A673 (cell line): ENCODE measurements at regions not wholly inside any gene's neighbourhood (a gene's known extent, or its start where the extent isn't known, plus 50 kb on each side); places are given as distances from the start of the nearest gene placed in this dataset.

Source experiments
- BruUV-seq: library from RNA; stranded (reverse); fragments of 400-500 nt; replicated peaks from 2 replicates; lab custom pipeline; 2021; lab: Mats Ljungman, UMichigan
- CTCF ChIA-PET: fragments of 300-600 bp; sonication (Branson Sonifier 250); formaldehyde crosslinking; loops from one replicate; lab custom pipeline; 2022; ENCODE audit warnings: antibody characterized with exemption; lab: Charles Lee
- POLR2A ChIA-PET: fragments of 300-600 bp; sonication (Branson Sonifier 250); formaldehyde crosslinking; loops from one replicate; lab custom pipeline; 2022; ENCODE audit warnings: antibody characterized with exemption; ENCODE audit not compliant: low non-redundant PET; lab: Charles Lee
- DNase-seq: peaks from one replicate; pipeline ENCODE4 v3.0.0-alpha.2; 2015; ENCODE audit warnings: low spot score
- H3K27ac ChIP-seq: fragments of 200-600 bp; sonication (generic); 2 replicates; pipeline ENCODE4 v1.5.1; 2016; ENCODE audit warnings: mixed run types, low read depth, mild to moderate bottlenecking, mixed read lengths, antibody characterized with exemption, low read length; ENCODE audit not compliant: poor library complexity, severe bottlenecking
- H3K27me3 ChIP-seq: fragments of 200-600 bp; sonication (generic); replicated peaks from 2 replicates; pipeline ENCODE4 v1.6.1; 2017; ENCODE audit warnings: mixed run types, low read depth, mild to moderate bottlenecking, mixed read lengths, antibody characterized with exemption, low read length; ENCODE audit not compliant: insufficient read depth, poor library complexity
- H3K36me3 ChIP-seq: fragments of 200-600 bp; sonication (generic); 2 replicates; pipeline ENCODE4 v1.6.1; 2016; ENCODE audit warnings: mixed run types, mild to moderate bottlenecking, mixed read lengths, antibody characterized with exemption, low read length; ENCODE audit not compliant: insufficient read depth, poor library complexity, severe bottlenecking
- H3K4me1 ChIP-seq: fragments of 200-600 bp; sonication (generic); 2 replicates; pipeline ENCODE4 v1.6.1; 2017; ENCODE audit warnings: mixed run types, mild to moderate bottlenecking, mixed read lengths, antibody characterized with exemption, low read length; ENCODE audit not compliant: insufficient read depth, poor library complexity, severe bottlenecking
- H3K4me3 ChIP-seq: fragments of 200-600 bp; sonication (generic); 2 replicates; pipeline ENCODE4 v1.5.1; 2016; ENCODE audit warnings: low read depth, mixed run types, mild to moderate bottlenecking, mixed read lengths, low read length; ENCODE audit not compliant: poor library complexity, severe bottlenecking
- H3K9me3 ChIP-seq: fragments of 200-600 bp; sonication (generic); 2 replicates; pipeline ENCODE4 v1.6.1; 2016; ENCODE audit warnings: mixed run types, low read depth, mild to moderate bottlenecking, mixed read lengths, antibody characterized with exemption, low read length; ENCODE audit not compliant: poor library complexity, severe bottlenecking
- CTCF ChIP-seq: fragments of 300-800, 200-600 bp; sonication (generic); conservative IDR thresholded peaks from 2 replicates; pipeline ENCODE4 v1.5.1; 2017; ENCODE audit warnings: low read depth, mild to moderate bottlenecking, antibody characterized with exemption, low read length, moderate library complexity, mixed read lengths
- EZH2 ChIP-seq: fragments of 200-600 bp; sonication (generic); IDR thresholded peaks from 2 replicates; pipeline ENCODE4 v1.6.1; 2017; ENCODE audit warnings: borderline replicate concordance, low read depth, mild to moderate bottlenecking, mixed read lengths, antibody characterized with exemption, low read length; ENCODE audit not compliant: poor library complexity, severe bottlenecking
- intact Hi-C: fragments of 100-400 bp; cut with micrococcal nuclease; formaldehyde crosslinking; loops from one replicate; pipeline ENCODE4 v1.10.0; 2022; ENCODE audit not compliant: unreplicated experiment

- no TSS peak for BruUV-seq
- peak overlapping the region; percentile 2 for H3K27ac ChIP-seq
- H3K4me1 ChIP-seq, result peaks cover 5% of the 10 kb centered on the region
- CTCF ChIA-PET, result interaction anchor here (0.6 kb wide), 1 partner anchor 340 kb away, joined by 3 read pairs; no protein-coding TSS in a partner anchor
- POLR2A ChIA-PET, result no interaction called here
- no peak for TF ChIP-seq EZH2
- TF ChIP-seq CTCF, result peak; percentile 46; the same call in 1 of the 2 replicates
- no peaks in the 10 kb centered on the region for H3K36me3 ChIP-seq
- no peak overlapping the region for H3K4me3 ChIP-seq
- H3K9me3 ChIP-seq, result no peaks in the 10 kb centered on the region
- no peaks in the 10 kb centered on the region for H3K27me3 ChIP-seq
- intact Hi-C loops, result no loop called here
- peak; percentile 61 for DNase-seq
Observed at GRCh38 chr14:83988275-83988674, 1541.7 kb upstream of the FLRT2 start.

GRCh38 chr14:83991666-83992065 lies 1538.3 kb upstream of the FLRT2 start:
- no peaks in the 10 kb centered on the region for H3K9me3 ChIP-seq
- TF ChIP-seq EZH2, result no peak
- no peaks in the 10 kb centered on the region for H3K36me3 ChIP-seq
- POLR2A ChIA-PET, result no interaction called here
- DNase-seq, result no peak
- BruUV-seq, result no TSS peak
- no peak overlapping the region for H3K4me3 ChIP-seq
- CTCF ChIA-PET, result no interaction called here
- no peak overlapping the region for H3K27ac ChIP-seq
- peaks cover 5% of the 10 kb centered on the region for H3K4me1 ChIP-seq
- intact Hi-C loops, result no loop called here
- H3K27me3 ChIP-seq, result no peaks in the 10 kb centered on the region

GRCh38 chr14:83992857-83993256 lies 1537.1 kb upstream of the FLRT2 start:
- POLR2A ChIA-PET, result no interaction called here

More at GRCh38 chr14:83992857-83993256, 1537.1 kb upstream of the FLRT2 start:
- CTCF ChIA-PET, result no interaction called here
- no peak for DNase-seq
- TF ChIP-seq CTCF (no peak), EZH2 (no peak)
- BruUV-seq, result no TSS peak
- no peaks in the 10 kb centered on the region for H3K36me3 ChIP-seq
- H3K9me3 ChIP-seq, result no peaks in the 10 kb centered on the region
- intact Hi-C loops, result no loop called here
- H3K4me1 ChIP-seq, result peaks cover 5% of the 10 kb centered on the region
- H3K27me3 ChIP-seq, result no peaks in the 10 kb centered on the region
- no peak overlapping the region for H3K4me3 ChIP-seq
- no peak overlapping the region for H3K27ac ChIP-seq
